A549 (cell line): ENCODE measurements at regions not wholly inside any gene's neighbourhood (a gene's known extent, or its start where the extent isn't known, plus 50 kb on each side); places are given as distances from the start of the nearest gene placed in this dataset.

Source experiments
- EP300 ChIP-seq, 2 experiments: fragments of >200 bp; sonication (Bioruptor Twin); formaldehyde crosslinking; IDR thresholded peaks; 2 replicates in 1 of 2; 3 replicates in 1 of 2; pipeline ENCODE4 v1.6.1; 2016 to 2017
- FOSB ChIP-seq: fragments of 250-450 bp; sonication (Bioruptor Pico); IDR thresholded peaks from 2 replicates; pipeline ENCODE4 v1.5.0; 2020; ENCODE audit warnings: mild to moderate bottlenecking, moderate library complexity
- TF ChIP-seq, protein P1 (sequence below): fragments of >200 bp; sonication (Bioruptor Twin); formaldehyde crosslinking; IDR thresholded peaks from 3 replicates; pipeline ENCODE4 v1.5.1; 2016

DNA sequence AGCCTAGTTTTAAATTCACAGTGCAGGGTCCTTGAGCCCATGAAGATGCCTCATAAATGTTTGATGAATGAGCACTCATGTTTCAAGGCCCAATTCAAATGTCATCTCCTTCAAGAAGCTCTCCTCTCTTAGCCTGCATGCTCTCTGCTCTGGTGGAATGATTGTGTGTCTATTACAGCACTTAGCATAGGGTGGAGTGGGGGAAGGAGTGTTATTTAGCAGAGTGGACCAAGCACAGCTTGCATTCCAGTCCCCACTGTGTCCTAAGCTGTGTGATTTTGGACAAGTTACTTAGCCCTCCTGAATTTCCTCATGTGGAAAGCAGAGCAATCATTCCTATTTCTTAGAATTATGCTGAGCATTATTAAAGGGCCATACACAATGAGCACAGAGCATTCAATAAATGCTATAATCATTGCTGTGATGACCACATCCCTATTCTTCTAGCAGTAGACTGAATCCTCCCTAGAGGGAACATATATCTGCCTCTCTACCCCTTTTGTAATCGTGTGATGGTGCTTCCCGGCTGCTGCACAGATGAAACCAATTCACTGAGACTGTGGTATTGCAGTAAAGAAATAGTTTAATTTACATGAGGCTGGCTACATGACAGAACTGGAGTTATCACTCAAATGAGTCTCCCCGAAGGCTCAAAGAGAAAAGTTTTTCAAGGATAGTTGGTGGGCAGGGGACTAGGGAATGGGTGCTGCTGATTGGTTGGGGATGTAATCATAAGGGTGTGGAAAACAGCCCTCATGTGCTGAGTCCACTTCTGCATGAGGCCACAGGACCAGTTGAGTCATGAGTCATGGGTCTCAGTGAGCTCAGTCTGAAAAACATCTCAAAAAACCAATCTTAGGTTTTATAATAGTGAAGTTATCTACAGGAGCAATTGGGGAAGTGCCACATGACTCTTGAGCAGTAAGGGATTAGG is 173.4 kb upstream of the NDUFV2 start:
- TF ChIP-seq, protein P1, sequence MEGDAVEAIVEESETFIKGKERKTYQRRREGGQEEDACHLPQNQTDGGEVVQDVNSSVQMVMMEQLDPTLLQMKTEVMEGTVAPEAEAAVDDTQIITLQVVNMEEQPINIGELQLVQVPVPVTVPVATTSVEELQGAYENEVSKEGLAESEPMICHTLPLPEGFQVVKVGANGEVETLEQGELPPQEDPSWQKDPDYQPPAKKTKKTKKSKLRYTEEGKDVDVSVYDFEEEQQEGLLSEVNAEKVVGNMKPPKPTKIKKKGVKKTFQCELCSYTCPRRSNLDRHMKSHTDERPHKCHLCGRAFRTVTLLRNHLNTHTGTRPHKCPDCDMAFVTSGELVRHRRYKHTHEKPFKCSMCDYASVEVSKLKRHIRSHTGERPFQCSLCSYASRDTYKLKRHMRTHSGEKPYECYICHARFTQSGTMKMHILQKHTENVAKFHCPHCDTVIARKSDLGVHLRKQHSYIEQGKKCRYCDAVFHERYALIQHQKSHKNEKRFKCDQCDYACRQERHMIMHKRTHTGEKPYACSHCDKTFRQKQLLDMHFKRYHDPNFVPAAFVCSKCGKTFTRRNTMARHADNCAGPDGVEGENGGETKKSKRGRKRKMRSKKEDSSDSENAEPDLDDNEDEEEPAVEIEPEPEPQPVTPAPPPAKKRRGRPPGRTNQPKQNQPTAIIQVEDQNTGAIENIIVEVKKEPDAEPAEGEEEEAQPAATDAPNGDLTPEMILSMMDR = no peak
- no peak for TF ChIP-seq EP300 (IDR thresholded peaks at IDR 0.05)
- TF ChIP-seq FOSB = no peak
